Fibroblast of villous mesenchyme (primary cell): ENCODE measurements at regions not wholly inside any gene's neighbourhood (a gene's known extent, or its start where the extent isn't known, plus 50 kb on each side); places are given as distances from the start of the nearest gene placed in this dataset.

Experiments
- DNase-seq: peaks from one replicate; pipeline ENCODE4 v3.0.0-alpha.2; 2010; ENCODE audit warnings: low read depth
- H3K4me3 ChIP-seq: 2 replicates; pipeline ENCODE4 v1.5.1; 2011; ENCODE audit warnings: low read depth, mild to moderate bottlenecking, low read length
- TF ChIP-seq, protein P1 (sequence below): IDR thresholded peaks from 2 replicates; pipeline ENCODE4 v1.5.1; 2012; ENCODE audit warnings: low read depth, mild to moderate bottlenecking, low read length; ENCODE audit not compliant: insufficient read depth

DNA sequence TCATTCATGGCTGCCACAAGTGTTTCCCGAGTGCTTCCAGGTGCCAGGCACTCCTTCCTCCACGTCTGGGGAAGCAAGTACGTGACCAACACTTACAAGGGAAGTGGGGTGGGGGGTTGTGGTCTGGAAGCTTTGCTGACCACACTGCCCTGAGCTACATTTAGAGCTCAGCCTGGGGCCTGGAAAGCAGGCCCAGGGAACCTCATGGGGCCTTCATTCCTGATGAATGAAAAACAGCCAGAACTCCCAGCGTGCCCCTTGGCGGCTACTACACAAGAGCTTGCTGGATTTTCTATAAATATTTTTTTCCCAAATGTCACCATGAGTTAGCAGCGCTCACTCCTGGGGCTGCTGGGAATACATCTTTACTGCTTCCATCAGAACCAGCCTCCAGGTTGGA is 73.3 kb downstream of the ABCC12 start:
- TF ChIP-seq, protein P1, sequence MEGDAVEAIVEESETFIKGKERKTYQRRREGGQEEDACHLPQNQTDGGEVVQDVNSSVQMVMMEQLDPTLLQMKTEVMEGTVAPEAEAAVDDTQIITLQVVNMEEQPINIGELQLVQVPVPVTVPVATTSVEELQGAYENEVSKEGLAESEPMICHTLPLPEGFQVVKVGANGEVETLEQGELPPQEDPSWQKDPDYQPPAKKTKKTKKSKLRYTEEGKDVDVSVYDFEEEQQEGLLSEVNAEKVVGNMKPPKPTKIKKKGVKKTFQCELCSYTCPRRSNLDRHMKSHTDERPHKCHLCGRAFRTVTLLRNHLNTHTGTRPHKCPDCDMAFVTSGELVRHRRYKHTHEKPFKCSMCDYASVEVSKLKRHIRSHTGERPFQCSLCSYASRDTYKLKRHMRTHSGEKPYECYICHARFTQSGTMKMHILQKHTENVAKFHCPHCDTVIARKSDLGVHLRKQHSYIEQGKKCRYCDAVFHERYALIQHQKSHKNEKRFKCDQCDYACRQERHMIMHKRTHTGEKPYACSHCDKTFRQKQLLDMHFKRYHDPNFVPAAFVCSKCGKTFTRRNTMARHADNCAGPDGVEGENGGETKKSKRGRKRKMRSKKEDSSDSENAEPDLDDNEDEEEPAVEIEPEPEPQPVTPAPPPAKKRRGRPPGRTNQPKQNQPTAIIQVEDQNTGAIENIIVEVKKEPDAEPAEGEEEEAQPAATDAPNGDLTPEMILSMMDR: no peak
- no peak overlapping the region for H3K4me3 ChIP-seq
- DNase-seq: no peak

DNA sequence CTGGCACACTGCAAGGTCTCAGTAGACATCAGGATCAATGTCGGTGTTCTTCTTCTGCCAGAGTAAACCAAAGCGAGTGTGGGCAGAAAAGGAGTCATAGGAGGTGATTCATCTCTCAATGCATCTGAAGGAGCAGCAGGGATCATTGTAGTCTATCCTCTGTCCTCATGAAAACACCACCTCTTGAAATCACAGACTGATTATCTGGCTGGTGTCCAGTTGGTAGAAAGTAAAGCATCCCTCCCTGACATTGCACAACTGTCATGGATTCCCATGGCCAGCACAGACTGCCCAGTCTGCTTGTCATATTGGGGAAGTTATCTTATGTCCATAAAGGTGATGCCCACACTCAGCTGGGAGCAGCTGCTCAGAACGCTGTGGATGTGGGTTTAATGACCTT is 74.1 kb downstream of the ABCC12 start:
- DNase-seq: peak; percentile 23
- TF ChIP-seq, protein P1: no peak
- H3K4me3 ChIP-seq: no peak overlapping the region

- TF ChIP-seq, protein P1: no peak
- DNase-seq: no peak
- H3K4me3 ChIP-seq: no peak overlapping the region
These were observed 79.3 kb downstream of the ABCC12 start for GRCh38 chr16:48076455-48077012.

- H3K4me3 ChIP-seq: no peak overlapping the region
- TF ChIP-seq, protein P1: no peak
- no peak for DNase-seq
These were observed 80.4 kb downstream of the ABCC12 start for GRCh38 chr16:48075398-48075797.

DNA sequence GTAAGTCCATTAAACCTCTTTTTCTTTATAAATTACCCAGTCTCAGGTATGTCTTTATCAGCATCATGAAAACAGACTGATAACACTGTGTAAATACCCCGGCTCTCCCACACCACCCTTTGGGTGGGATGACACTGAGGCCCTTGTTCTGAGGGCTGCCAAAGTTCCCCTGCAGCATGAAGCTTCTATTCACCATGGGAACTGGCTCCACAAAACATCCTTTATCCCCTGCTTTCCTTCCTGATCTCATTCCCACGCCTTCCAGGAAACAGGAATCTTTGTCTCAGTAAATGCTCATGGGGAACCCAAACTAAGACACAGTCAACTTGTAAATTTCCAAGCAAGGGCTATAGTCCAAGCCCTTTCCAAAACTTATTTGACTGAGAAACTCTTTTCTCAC is 88.4 kb downstream of the ABCC12 start:
- TF ChIP-seq, protein P1: no peak
- H3K4me3 ChIP-seq: no peak overlapping the region
- DNase-seq: no peak

DNA sequence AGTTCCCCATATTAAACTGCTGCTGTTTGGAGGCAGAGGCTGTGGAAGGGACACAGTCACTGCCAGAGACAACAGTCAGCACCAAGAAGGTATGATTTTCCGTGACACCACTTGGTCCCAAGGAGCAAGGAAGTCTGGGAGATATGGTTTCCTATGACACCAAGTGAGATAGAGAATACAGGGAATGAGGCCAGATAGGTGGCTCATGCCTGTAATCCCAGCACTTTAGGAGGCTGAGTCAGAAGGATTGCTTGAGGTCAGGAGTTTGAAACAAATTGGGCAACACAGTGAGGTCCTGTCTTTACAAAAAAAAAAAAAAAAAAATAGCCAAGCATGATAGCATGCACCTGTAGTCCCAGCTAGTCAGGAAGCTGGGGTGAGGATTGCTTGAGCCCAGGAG is 90.8 kb downstream of the ABCC12 start:
- TF ChIP-seq, protein P1: no peak
- H3K4me3 ChIP-seq: no peak overlapping the region
- no peak for DNase-seq

DNA sequence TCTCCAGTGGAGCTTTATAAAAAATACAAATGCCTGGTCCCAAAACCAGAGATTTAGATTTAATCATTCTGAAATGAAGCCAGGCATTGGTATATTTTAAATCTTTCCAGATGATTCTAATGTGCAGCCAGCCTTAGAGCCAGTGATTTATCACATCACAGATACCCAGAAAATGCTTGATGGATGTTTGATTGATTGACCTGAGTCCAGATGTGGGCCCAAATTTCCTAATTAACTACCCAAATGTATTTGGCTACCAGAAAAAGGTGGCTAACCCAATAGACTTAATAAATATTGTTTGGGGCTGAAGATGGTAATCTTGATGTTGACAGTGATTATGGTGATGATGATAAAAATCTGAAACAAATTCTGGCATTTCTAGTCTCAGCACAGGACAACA is 93.1 kb downstream of the ABCC12 start:
- no peak overlapping the region for H3K4me3 ChIP-seq
- TF ChIP-seq, protein P1: no peak
- no peak for DNase-seq
